HL-60 (cell line): ENCODE measurements at regions not wholly inside any gene's neighbourhood (a gene's known extent, or its start where the extent isn't known, plus 50 kb on each side); places are given as distances from the start of the nearest gene placed in this dataset.
"Not testable (repeated sequence)": the region's sequence is repeated elsewhere in the genome, so short reads cannot be mapped to it uniquely, and the experiment has no call there.

Source experiments
- CTCF ChIP-seq: IDR thresholded peaks from one replicate; pipeline ENCODE4 v1.5.1; 2011; ENCODE audit warnings: low read length, control low read depth, inconsistent platforms; ENCODE audit not compliant: insufficient read depth
- REST ChIP-seq: IDR thresholded peaks from 2 replicates; pipeline ENCODE4 v1.6.1; 2012; ENCODE audit warnings: low read depth; ENCODE audit not compliant: insufficient replicate concordance

GRCh38 chr16:21541611-21542051 lies 57.7 kb upstream of the METTL9 start:
- not testable (repeated sequence) for TF ChIP-seq CTCF, REST
